ENCODE measurements at regions not wholly inside any gene's neighbourhood (a gene's known extent, or its start where the extent isn't known, plus 50 kb on each side); places are given as distances from the start of the nearest gene placed in this dataset.

DNA sequence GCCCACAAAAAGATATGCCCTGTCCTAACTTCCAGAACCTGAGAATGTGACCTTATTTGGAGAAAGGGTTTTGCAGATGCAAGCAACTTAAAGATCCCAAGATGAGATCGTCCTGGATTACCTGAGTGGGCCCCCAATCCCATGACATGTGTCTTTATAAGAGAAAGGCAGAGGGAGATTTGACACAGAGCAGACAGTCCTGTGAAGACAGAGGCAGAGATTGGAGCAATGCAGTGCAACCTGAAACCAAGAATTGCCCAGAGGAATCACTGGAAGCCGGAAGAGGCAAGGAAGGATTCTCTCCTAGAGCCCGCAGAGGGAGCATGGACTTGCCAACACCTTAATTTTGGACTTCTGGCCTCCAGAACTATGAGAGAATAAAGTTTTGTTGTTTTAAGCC is 171.5 kb downstream of the SMIM20 start:
- no CpG with 5 or more reads among the region's 3 CpGs for WGBS, 2 donors (ENCODE audit: extremely low coverage in 2 of 2, insufficient read length in 2 of 2, insufficient replicate concordance in 1 of 2)
- Histone ChIP-seq H2AFZ (ENCODE audit: low read length) (no peak overlapping the region), H4K8ac (ENCODE audit: low read depth, low read length) (no peak overlapping the region), H3K79me1 (ENCODE audit: low read depth, low read length) (no peaks in the 10 kb centered on the region), H2BK120ac (ENCODE audit: low read depth, low read length) (no peak overlapping the region), H3K36me3 (replicated peaks in 1 of 2; ENCODE audit: control insufficient read depth in 2 of 2, insufficient read depth in 2 of 2, low read length in 2 of 2) (no peaks in the 10 kb centered on the region), H3K27me3 (ENCODE audit: control insufficient read depth in 3 of 3, insufficient read depth in 3 of 3, low read depth in 1 of 3, low read length in 3 of 3) (no peaks in the 10 kb centered on the region), H3K4me1 (ENCODE audit: control insufficient read depth in 2 of 2, insufficient read depth in 1 of 2, low read depth in 1 of 2, low read length in 2 of 2) (no peaks in the 10 kb centered on the region), H3K9ac (ENCODE audit: low read depth, low read length, poor library complexity) (no peak overlapping the region), H3K4me3 (ENCODE audit: low read length in 2 of 2) (no peak overlapping the region), H3K18ac (ENCODE audit: low read length) (no peak overlapping the region), H2BK5ac (ENCODE audit: low read length) (no peak overlapping the region), H3K4me2 (ENCODE audit: insufficient read depth, low read length, poor library complexity, severe bottlenecking) (no peak overlapping the region), H3K23ac (ENCODE audit: low read depth, low read length, poor library complexity) (no peak overlapping the region), H2BK15ac (ENCODE audit: low read length) (no peak overlapping the region), H4K91ac (ENCODE audit: low read depth, low read length, poor library complexity) (no peak overlapping the region), H3K27ac (replicated peaks; ENCODE audit: low read length) (no peak overlapping the region), H2BK12ac (ENCODE audit: low read length) (no peak overlapping the region), H3K14ac (ENCODE audit: low read length) (no peak overlapping the region), H3K4ac (ENCODE audit: low read length) (no peak overlapping the region), H3K9me3 (replicated peaks in 1 of 2; ENCODE audit: control insufficient read depth in 2 of 2, insufficient read depth in 1 of 2, low read depth in 1 of 2, low read length in 2 of 2) (peaks cover 0 to 2% of the 10 kb centered on the region in 2 donors), H2AK5ac (ENCODE audit: low read depth, low read length) (no peak overlapping the region)
- DNase-seq (ENCODE audit: low spot score) = no peak

DNA sequence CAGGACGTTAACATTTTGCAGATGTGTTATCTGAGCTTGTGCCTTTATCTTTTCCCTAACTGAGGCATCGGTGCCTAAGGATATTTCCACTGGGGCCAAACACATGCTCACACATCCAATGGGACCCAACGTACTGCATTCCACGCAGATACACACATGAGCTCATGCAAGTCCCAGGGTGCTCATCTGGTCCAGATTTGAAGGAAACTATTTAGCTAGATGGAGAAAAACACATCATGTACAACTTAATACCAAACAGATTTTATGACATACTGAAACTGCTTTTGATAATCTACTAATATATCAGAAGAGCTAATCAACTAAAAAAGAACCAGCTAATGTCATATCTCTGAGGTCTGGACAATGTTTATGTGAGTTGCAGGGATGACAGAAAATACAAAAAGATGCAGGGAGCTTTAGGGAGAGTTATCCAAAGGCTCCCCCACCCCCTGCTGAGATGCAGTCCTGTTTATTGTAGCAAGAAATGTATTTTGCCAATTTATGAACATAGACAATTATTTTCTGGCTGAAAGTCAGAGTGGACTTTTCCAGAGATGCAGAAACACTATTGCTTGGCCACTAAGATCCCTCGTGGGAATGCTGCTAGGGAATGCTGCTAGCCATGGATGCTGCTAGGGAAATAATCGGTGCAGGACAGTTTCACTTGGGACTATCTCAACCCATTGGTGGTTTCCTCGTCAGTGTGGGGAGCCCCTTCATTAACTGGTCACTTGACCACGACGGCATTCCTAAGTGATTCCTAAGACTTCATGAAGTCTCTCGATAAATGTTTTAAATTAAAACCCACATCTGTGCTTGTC is 172.8 kb downstream of the SMIM20 start:
- Histone ChIP-seq H3K4me1 (ENCODE audit: control insufficient read depth in 2 of 2, insufficient read depth in 1 of 2, low read depth in 1 of 2, low read length in 2 of 2) (no peaks in the 10 kb centered on the region), H4K91ac (ENCODE audit: low read depth, low read length, poor library complexity) (no peak overlapping the region), H2AK5ac (ENCODE audit: low read depth, low read length) (no peak overlapping the region), H2BK12ac (ENCODE audit: low read length) (no peak overlapping the region), H3K14ac (ENCODE audit: low read length) (no peak overlapping the region), H2BK120ac (ENCODE audit: low read depth, low read length) (no peak overlapping the region), H3K9me3 (replicated peaks in 1 of 2; ENCODE audit: control insufficient read depth in 2 of 2, insufficient read depth in 1 of 2, low read depth in 1 of 2, low read length in 2 of 2) (peaks cover 0 to 4% of the 10 kb centered on the region in 2 donors), H3K9ac (ENCODE audit: low read depth, low read length, poor library complexity) (no peak overlapping the region), H3K4me2 (ENCODE audit: insufficient read depth, low read length, poor library complexity, severe bottlenecking) (no peak overlapping the region), H3K27ac (replicated peaks; ENCODE audit: low read length) (no peak overlapping the region), H3K27me3 (ENCODE audit: control insufficient read depth in 3 of 3, insufficient read depth in 3 of 3, low read depth in 1 of 3, low read length in 3 of 3) (no peaks in the 10 kb centered on the region), H3K79me1 (ENCODE audit: low read depth, low read length) (no peaks in the 10 kb centered on the region), H2AFZ (ENCODE audit: low read length) (no peak overlapping the region), H2BK15ac (ENCODE audit: low read length) (no peak overlapping the region), H3K18ac (ENCODE audit: low read length) (no peak overlapping the region), H2BK5ac (ENCODE audit: low read length) (no peak overlapping the region), H3K4me3 (ENCODE audit: low read length in 2 of 2) (no peak overlapping the region), H3K4ac (ENCODE audit: low read length) (no peak overlapping the region), H4K8ac (ENCODE audit: low read depth, low read length) (no peak overlapping the region), H3K23ac (ENCODE audit: low read depth, low read length, poor library complexity) (no peak overlapping the region), H3K36me3 (replicated peaks in 1 of 2; ENCODE audit: control insufficient read depth in 2 of 2, insufficient read depth in 2 of 2, low read length in 2 of 2) (no peaks in the 10 kb centered on the region)
- no CpG with 5 or more reads among the region's 10 CpGs for WGBS, 2 donors (ENCODE audit: extremely low coverage in 2 of 2, insufficient read length in 2 of 2, insufficient replicate concordance in 1 of 2)
- no peak for DNase-seq (ENCODE audit: low spot score)

DNA sequence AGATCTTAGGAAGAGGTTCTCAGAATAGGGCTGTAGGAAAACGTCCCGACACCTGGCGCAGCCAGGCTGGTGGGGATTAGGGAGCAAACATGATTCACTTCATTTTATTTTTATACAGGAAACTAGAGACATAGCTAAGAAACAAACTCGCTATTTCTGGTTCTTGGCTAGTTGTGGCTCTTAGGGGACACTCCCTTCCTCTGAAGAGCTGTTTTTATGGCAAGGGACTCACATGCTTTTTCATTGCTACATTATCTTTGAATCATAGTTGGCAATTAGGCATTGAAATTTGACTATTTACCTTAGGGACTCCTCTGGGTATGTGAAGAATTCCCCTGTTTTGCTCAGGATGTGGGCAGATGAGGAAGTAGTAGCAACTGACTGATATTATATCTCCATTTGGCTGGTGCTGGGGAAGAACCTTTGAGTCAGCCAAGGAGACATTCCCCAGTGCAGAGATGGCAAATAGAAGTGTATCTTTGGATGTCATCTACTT is 174.5 kb downstream of the SMIM20 start:
- H3K4me1 ChIP-seq (ENCODE audit: control insufficient read depth in 2 of 2, insufficient read depth in 1 of 2, low read depth in 1 of 2, low read length in 2 of 2) = no peaks in the 10 kb centered on the region
- no peak overlapping the region for H2BK12ac ChIP-seq (ENCODE audit: low read length)
- H3K18ac ChIP-seq (ENCODE audit: low read length) = no peak overlapping the region
- no peaks in the 10 kb centered on the region for H3K27me3 ChIP-seq (ENCODE audit: control insufficient read depth in 3 of 3, insufficient read depth in 3 of 3, low read depth in 1 of 3, low read length in 3 of 3)
- no peak overlapping the region for H2AFZ ChIP-seq (ENCODE audit: low read length)
- H3K4me3 ChIP-seq (ENCODE audit: low read length in 2 of 2) = no peak overlapping the region
- H3K27ac ChIP-seq (replicated peaks; ENCODE audit: low read length) = no peak overlapping the region
- no peak for DNase-seq (ENCODE audit: low spot score)
- H2AK5ac ChIP-seq (ENCODE audit: low read depth, low read length) = no peak overlapping the region
- no peak overlapping the region for H3K4me2 ChIP-seq (ENCODE audit: insufficient read depth, low read length, poor library complexity, severe bottlenecking)
- no peaks in the 10 kb centered on the region for H3K36me3 ChIP-seq (replicated peaks in 1 of 2; ENCODE audit: control insufficient read depth in 2 of 2, insufficient read depth in 2 of 2, low read length in 2 of 2)
- no peak overlapping the region for H2BK120ac ChIP-seq (ENCODE audit: low read depth, low read length)
- H3K9ac ChIP-seq (ENCODE audit: low read depth, low read length, poor library complexity) = no peak overlapping the region
- H3K23ac ChIP-seq (ENCODE audit: low read depth, low read length, poor library complexity) = no peak overlapping the region
- no peak overlapping the region for H4K8ac ChIP-seq (ENCODE audit: low read depth, low read length)
- no peak overlapping the region for H3K14ac ChIP-seq (ENCODE audit: low read length)
- H3K4ac ChIP-seq (ENCODE audit: low read length) = no peak overlapping the region
- H2BK5ac ChIP-seq (ENCODE audit: low read length) = no peak overlapping the region
- no peak overlapping the region for H4K91ac ChIP-seq (ENCODE audit: low read depth, low read length, poor library complexity)
- H2BK15ac ChIP-seq (ENCODE audit: low read length) = no peak overlapping the region
- no CpG with 5 or more reads among the region's 4 CpGs for WGBS, 2 donors (ENCODE audit: extremely low coverage in 2 of 2, insufficient read length in 2 of 2, insufficient replicate concordance in 1 of 2)
- H3K9me3 ChIP-seq (replicated peaks in 1 of 2; ENCODE audit: control insufficient read depth in 2 of 2, insufficient read depth in 1 of 2, low read depth in 1 of 2, low read length in 2 of 2) = peaks cover 0 to 4% of the 10 kb centered on the region in 2 donors
- no peaks in the 10 kb centered on the region for H3K79me1 ChIP-seq (ENCODE audit: low read depth, low read length)

DNA sequence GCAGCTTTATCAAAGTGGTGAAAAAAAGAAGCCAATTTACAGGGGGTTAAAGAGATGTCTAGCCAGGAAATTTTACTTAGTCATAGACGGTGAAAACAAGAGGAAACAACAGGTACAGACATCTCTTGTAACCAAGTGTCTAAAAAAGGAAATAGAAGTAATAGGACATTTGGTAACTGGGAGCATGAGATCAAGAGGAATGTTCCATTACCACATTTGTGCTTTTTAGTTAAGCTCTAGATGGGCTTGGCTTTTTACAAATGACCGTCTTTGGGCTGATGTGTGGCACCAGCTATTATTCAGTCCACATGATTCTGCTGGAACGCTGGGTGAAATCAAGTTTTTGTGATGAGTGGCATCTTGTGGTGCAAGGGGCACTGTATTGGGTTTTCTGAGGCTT is 179.5 kb downstream of the SMIM20 start:
- Histone ChIP-seq H3K27ac (replicated peaks; ENCODE audit: low read length) (no peak overlapping the region), H2BK5ac (ENCODE audit: low read length) (no peak overlapping the region)

More for the DNA sequence above, 179.5 kb downstream of the SMIM20 start:
- no peak overlapping the region for H3K4ac ChIP-seq (ENCODE audit: low read length)
- no peak overlapping the region for H3K18ac ChIP-seq (ENCODE audit: low read length)
- DNase-seq (ENCODE audit: low spot score) = no peak
- WGBS, 2 donors (ENCODE audit: extremely low coverage in 2 of 2, insufficient read length in 2 of 2, insufficient replicate concordance in 1 of 2) = no CpG with 5 or more reads among the region's 3 CpGs
- no peak overlapping the region for H2BK12ac ChIP-seq (ENCODE audit: low read length)
- H3K14ac ChIP-seq (ENCODE audit: low read length) = no peak overlapping the region
- no peak overlapping the region for H3K9ac ChIP-seq (ENCODE audit: low read depth, low read length, poor library complexity)
- no peak overlapping the region for H2AK5ac ChIP-seq (ENCODE audit: low read depth, low read length)
- H3K27me3 ChIP-seq (ENCODE audit: control insufficient read depth in 3 of 3, insufficient read depth in 3 of 3, low read depth in 1 of 3, low read length in 3 of 3) = no peaks in the 10 kb centered on the region
- no peaks in the 10 kb centered on the region for H3K36me3 ChIP-seq (replicated peaks in 1 of 2; ENCODE audit: control insufficient read depth in 2 of 2, insufficient read depth in 2 of 2, low read length in 2 of 2)
- H3K23ac ChIP-seq (ENCODE audit: low read depth, low read length, poor library complexity) = no peak overlapping the region
- no peaks in the 10 kb centered on the region for H3K4me1 ChIP-seq (ENCODE audit: control insufficient read depth in 2 of 2, insufficient read depth in 1 of 2, low read depth in 1 of 2, low read length in 2 of 2)
- no peaks in the 10 kb centered on the region for H3K79me1 ChIP-seq (ENCODE audit: low read depth, low read length)
- no peak overlapping the region for H4K8ac ChIP-seq (ENCODE audit: low read depth, low read length)
- no peak overlapping the region for H2BK15ac ChIP-seq (ENCODE audit: low read length)
- no peak overlapping the region for H4K91ac ChIP-seq (ENCODE audit: low read depth, low read length, poor library complexity)
- no peak overlapping the region for H2BK120ac ChIP-seq (ENCODE audit: low read depth, low read length)
- no peak overlapping the region for H3K4me2 ChIP-seq (ENCODE audit: insufficient read depth, low read length, poor library complexity, severe bottlenecking)
- no peak overlapping the region for H3K4me3 ChIP-seq (ENCODE audit: low read length in 2 of 2)
- peaks cover 0 to 4% of the 10 kb centered on the region in 2 donors for H3K9me3 ChIP-seq (replicated peaks in 1 of 2; ENCODE audit: control insufficient read depth in 2 of 2, insufficient read depth in 1 of 2, low read depth in 1 of 2, low read length in 2 of 2)
- H2AFZ ChIP-seq (ENCODE audit: low read length) = no peak overlapping the region

All from neuronal stem cell (in vitro differentiated cells).